WTC11 (cell line): ENCODE measurements at regions not wholly inside any gene's neighbourhood (a gene's known extent, or its start where the extent isn't known, plus 50 kb on each side); places are given as distances from the start of the nearest gene placed in this dataset.

Experiments used
- CBFB ChIP-seq: sonication (generic); formaldehyde crosslinking; IDR thresholded peaks from 2 replicates; pipeline ENCODE4 v1.8.1; 2022; ENCODE audit warnings: mild to moderate bottlenecking, low read depth, missing genetic modification reagents
- ESRRA ChIP-seq: sonication (generic); formaldehyde crosslinking; IDR thresholded peaks from 2 replicates; pipeline ENCODE4 v1.8.1; 2022; ENCODE audit warnings: mild to moderate bottlenecking, missing genetic modification reagents, borderline replicate concordance
- FOXJ3 ChIP-seq: sonication (generic); formaldehyde crosslinking; IDR thresholded peaks from 2 replicates; pipeline ENCODE4 v1.9.0; 2021; ENCODE audit warnings: missing genetic modification reagents, mild to moderate bottlenecking, borderline replicate concordance
- HMGA2 ChIP-seq: fragments of 250-450 bp; sonication (Bioruptor Pico); IDR thresholded peaks from 2 replicates; pipeline ENCODE4 v1.4.0; 2021; ENCODE audit warnings: mild to moderate bottlenecking, moderate library complexity
- MYBL2 ChIP-seq: sonication (generic); formaldehyde crosslinking; IDR thresholded peaks from 2 replicates; pipeline ENCODE4 v1.8.1; 2023; ENCODE audit warnings: mild to moderate bottlenecking, moderate library complexity, missing genetic modification reagents
- SMAD3 ChIP-seq: sonication (generic); formaldehyde crosslinking; IDR thresholded peaks from 2 replicates; pipeline ENCODE4 v1.8.0; 2022; ENCODE audit warnings: missing genetic modification reagents, mild to moderate bottlenecking, borderline replicate concordance
- SP1 ChIP-seq: sonication (generic); formaldehyde crosslinking; conservative IDR thresholded peaks from 2 replicates; pipeline ENCODE4 v1.8.1; 2022; ENCODE audit warnings: missing genetic modification reagents
- ZNF121 ChIP-seq: sonication (generic); formaldehyde crosslinking; IDR thresholded peaks from 2 replicates; pipeline ENCODE4 v1.8.0; 2023; ENCODE audit warnings: missing genetic modification reagents
- TF ChIP-seq, protein P1 (sequence below): fragments of 200-600 bp; IDR thresholded peaks from 2 replicates; pipeline ENCODE4 v1.8.0; 2022; ENCODE audit warnings: antibody characterized with exemption
- TF ChIP-seq, protein P2 (sequence below): sonication (generic); formaldehyde crosslinking; IDR thresholded peaks from 2 replicates; pipeline ENCODE4 v1.8.1; 2022; ENCODE audit warnings: mild to moderate bottlenecking, missing genetic modification reagents, moderate library complexity, borderline replicate concordance
- TF ChIP-seq, protein P3 (sequence below): sonication (generic); formaldehyde crosslinking; IDR thresholded peaks from 2 replicates; pipeline ENCODE4 v1.8.1; 2023; ENCODE audit warnings: mild to moderate bottlenecking, missing genetic modification reagents
- TF ChIP-seq, protein P4 (sequence below): sonication (generic); formaldehyde crosslinking; IDR thresholded peaks from 2 replicates; pipeline ENCODE4 v1.8.1; 2023; ENCODE audit warnings: mild to moderate bottlenecking, missing genetic modification reagents, moderate library complexity

DNA sequence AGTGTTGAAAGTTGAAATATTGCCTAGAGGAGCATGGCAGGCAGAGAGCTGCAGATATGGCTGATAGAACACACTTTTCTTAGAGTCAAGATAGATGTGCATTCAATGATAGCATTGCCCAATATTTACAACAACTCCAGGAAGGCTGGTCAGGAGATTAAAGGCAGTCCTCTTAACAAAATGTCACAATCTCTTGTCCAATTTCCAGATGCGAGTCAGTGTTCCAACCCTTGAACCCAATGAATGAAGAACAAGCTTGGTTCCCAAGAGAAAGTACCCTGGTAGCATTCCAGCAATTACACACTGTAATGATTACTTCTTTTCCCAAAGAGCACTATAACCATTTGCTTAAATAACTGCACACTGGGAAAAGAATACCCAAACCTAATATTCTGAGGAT lies 839.4 kb upstream of the VRK2 start:
- TF ChIP-seq, protein P1, sequence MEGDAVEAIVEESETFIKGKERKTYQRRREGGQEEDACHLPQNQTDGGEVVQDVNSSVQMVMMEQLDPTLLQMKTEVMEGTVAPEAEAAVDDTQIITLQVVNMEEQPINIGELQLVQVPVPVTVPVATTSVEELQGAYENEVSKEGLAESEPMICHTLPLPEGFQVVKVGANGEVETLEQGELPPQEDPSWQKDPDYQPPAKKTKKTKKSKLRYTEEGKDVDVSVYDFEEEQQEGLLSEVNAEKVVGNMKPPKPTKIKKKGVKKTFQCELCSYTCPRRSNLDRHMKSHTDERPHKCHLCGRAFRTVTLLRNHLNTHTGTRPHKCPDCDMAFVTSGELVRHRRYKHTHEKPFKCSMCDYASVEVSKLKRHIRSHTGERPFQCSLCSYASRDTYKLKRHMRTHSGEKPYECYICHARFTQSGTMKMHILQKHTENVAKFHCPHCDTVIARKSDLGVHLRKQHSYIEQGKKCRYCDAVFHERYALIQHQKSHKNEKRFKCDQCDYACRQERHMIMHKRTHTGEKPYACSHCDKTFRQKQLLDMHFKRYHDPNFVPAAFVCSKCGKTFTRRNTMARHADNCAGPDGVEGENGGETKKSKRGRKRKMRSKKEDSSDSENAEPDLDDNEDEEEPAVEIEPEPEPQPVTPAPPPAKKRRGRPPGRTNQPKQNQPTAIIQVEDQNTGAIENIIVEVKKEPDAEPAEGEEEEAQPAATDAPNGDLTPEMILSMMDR, result no peak
- TF ChIP-seq, protein P2, sequence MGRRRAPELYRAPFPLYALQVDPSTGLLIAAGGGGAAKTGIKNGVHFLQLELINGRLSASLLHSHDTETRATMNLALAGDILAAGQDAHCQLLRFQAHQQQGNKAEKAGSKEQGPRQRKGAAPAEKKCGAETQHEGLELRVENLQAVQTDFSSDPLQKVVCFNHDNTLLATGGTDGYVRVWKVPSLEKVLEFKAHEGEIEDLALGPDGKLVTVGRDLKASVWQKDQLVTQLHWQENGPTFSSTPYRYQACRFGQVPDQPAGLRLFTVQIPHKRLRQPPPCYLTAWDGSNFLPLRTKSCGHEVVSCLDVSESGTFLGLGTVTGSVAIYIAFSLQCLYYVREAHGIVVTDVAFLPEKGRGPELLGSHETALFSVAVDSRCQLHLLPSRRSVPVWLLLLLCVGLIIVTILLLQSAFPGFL (CRISPR knock-in tag), result no peak
- TF ChIP-seq SMAD3 (no peak), HMGA2 (CRISPR knock-in tag) (no peak), CBFB (CRISPR knock-in tag) (no peak), ZNF121 (CRISPR knock-in tag) (no peak), FOXJ3 (no peak), MYBL2 (no peak), ESRRA (CRISPR knock-in tag) (no peak), SP1 (CRISPR knock-in tag) (no peak)
- TF ChIP-seq, protein P3, sequence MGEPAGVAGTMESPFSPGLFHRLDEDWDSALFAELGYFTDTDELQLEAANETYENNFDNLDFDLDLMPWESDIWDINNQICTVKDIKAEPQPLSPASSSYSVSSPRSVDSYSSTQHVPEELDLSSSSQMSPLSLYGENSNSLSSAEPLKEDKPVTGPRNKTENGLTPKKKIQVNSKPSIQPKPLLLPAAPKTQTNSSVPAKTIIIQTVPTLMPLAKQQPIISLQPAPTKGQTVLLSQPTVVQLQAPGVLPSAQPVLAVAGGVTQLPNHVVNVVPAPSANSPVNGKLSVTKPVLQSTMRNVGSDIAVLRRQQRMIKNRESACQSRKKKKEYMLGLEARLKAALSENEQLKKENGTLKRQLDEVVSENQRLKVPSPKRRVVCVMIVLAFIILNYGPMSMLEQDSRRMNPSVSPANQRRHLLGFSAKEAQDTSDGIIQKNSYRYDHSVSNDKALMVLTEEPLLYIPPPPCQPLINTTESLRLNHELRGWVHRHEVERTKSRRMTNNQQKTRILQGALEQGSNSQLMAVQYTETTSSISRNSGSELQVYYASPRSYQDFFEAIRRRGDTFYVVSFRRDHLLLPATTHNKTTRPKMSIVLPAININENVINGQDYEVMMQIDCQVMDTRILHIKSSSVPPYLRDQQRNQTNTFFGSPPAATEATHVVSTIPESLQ (CRISPR knock-in tag), result no peak
- TF ChIP-seq, protein P4, sequence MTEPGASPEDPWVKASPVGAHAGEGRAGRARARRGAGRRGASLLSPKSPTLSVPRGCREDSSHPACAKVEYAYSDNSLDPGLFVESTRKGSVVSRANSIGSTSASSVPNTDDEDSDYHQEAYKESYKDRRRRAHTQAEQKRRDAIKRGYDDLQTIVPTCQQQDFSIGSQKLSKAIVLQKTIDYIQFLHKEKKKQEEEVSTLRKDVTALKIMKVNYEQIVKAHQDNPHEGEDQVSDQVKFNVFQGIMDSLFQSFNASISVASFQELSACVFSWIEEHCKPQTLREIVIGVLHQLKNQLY (CRISPR knock-in tag), result no peak
